Right lobe of liver (tissue), 4 donors: ENCODE measurements at regions not wholly inside any gene's neighbourhood (a gene's known extent, or its start where the extent isn't known, plus 50 kb on each side); places are given as distances from the start of the nearest gene placed in this dataset.
A peak's percentile ranks its signal among the peaks of the same experiment; 100 is the strongest.

Experiments
- CTCF ChIP-seq, 4 donors: fragments of 200-600 bp in 3 of 4; fragments of 450-650 bp in 1 of 4; IDR thresholded peaks; one replicate each; pipeline versions ENCODE4 v1.5.1 to v1.8.0; 2016 to 2022; ENCODE audit warnings: antibody characterized with exemption in 4 of 4, mild to moderate bottlenecking in 2 of 4
- POLR2A ChIP-seq: fragments of 450-650 bp; IDR thresholded peaks from one replicate; pipeline ENCODE4 v1.6.1; 2017; ENCODE audit warnings: antibody characterized with exemption, mild to moderate bottlenecking
- donor health status: DM: no; HTN: no; CAD: no.
- donor health status: DM: no; HTN: no; CAD: no.
- donor health status: DM: no; HTN: yes; CAD: no.

- peak; percentile 92 to 99 (median 94) for TF ChIP-seq CTCF (IDR thresholded peaks at IDR 0.05)
- no peak for TF ChIP-seq POLR2A
These were observed 522.3 kb downstream of the BRD1 start for GRCh38 chr22:49305214-49305965.
